ENCODE measurements at regions not wholly inside any gene's neighbourhood (a gene's known extent, or its start where the extent isn't known, plus 50 kb on each side); places are given as distances from the start of the nearest gene placed in this dataset.

GRCh38 chr13:89968470-89968869 lies 1379.0 kb upstream of the MIR17HG start:
- TF ChIP-seq CTCF (conservative IDR thresholded peaks at IDR 0.05; ENCODE audit: low read depth, low read length), result no peak
- TF ChIP-seq EZH2 (IDR thresholded peaks at IDR 0.05; ENCODE audit: low read length, unreplicated experiment), result no peak
